ENCODE measurements at regions not wholly inside any gene's neighbourhood (a gene's known extent, or its start where the extent isn't known, plus 50 kb on each side); places are given as distances from the start of the nearest gene placed in this dataset.

DNA sequence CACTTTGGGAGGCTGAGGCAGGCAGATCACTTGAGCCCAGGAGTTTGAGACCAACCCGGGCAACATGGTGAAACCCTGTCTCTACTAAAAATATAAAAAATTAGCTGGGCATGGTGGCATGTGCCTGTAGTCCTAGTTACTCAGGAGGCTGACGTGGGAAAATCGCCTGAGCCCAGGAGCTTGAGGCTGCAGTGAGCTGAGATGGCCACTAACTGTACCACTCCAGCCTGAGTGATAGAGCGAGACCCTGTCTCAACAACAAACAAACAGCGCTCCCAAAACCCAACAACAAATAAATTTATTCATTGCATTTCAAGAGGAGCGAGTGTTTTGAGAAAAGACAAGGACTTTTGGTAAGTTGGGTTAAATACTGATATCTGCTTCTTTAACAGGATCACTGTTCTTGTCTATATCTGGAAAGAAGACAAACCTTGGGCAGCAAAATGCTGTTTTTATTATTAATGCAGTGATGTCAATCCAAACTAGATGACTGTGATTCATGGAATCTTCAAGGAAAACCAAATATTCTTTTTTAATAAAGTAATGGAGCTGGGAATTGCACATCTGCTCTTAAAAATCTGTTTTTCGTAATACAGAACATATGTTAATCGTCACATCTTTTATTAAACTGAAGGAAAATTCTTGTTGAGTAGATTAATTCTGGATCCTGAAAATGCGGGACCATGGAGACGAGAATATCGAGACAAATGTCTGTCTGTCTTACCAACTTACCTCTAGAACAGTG, 90.8 kb upstream of the LIMCH1 start:
- no peak overlapping the region for H3K27ac ChIP-seq (ENCODE audit: low read length)
- intact Hi-C loops (cut with micrococcal nuclease; ENCODE audit: unreplicated experiment): no loop called here
- in situ Hi-C loops (cut with HindIII; ENCODE audit: low pct_unique_long_range_greater_than_20kb, low sequenced_read_pairs): no loop called here
- ATAC-seq (no peak), DNase-seq (ENCODE audit: low read depth, low spot score) (no peak)
- TF ChIP-seq REST (IDR thresholded peaks at IDR 0.05; ENCODE audit: insufficient read depth in 1 of 2, low read depth in 2 of 2, low read length in 1 of 2) (no peak), SIN3A (IDR thresholded peaks at IDR 0.05; ENCODE audit: borderline replicate concordance, insufficient read depth, low read depth, low read length) (no peak), POLR2AphosphoS5 (IDR thresholded peaks at IDR 0.05; ENCODE audit: low read depth, low read length) (no peak), TCF7L2 (IDR thresholded peaks at IDR 0.05; ENCODE audit: low read depth, low read length) (no peak)
- TF ChIP-seq, protein P1, sequence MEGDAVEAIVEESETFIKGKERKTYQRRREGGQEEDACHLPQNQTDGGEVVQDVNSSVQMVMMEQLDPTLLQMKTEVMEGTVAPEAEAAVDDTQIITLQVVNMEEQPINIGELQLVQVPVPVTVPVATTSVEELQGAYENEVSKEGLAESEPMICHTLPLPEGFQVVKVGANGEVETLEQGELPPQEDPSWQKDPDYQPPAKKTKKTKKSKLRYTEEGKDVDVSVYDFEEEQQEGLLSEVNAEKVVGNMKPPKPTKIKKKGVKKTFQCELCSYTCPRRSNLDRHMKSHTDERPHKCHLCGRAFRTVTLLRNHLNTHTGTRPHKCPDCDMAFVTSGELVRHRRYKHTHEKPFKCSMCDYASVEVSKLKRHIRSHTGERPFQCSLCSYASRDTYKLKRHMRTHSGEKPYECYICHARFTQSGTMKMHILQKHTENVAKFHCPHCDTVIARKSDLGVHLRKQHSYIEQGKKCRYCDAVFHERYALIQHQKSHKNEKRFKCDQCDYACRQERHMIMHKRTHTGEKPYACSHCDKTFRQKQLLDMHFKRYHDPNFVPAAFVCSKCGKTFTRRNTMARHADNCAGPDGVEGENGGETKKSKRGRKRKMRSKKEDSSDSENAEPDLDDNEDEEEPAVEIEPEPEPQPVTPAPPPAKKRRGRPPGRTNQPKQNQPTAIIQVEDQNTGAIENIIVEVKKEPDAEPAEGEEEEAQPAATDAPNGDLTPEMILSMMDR (IDR thresholded peaks at IDR 0.05): no peak
- no peaks in the 10 kb centered on the region for H3K36me3 ChIP-seq (ENCODE audit: control insufficient read depth, insufficient read depth, low read length)
- peaks cover 2% of the 10 kb centered on the region; the same call in 1 of the 2 replicates for H3K27me3 ChIP-seq (ENCODE audit: control insufficient read depth, insufficient read depth, low read length)
- CTCF ChIA-PET: no interaction called here
- no peak overlapping the region for H3K4me3 ChIP-seq (ENCODE audit: low read depth in 2 of 2, low read length in 2 of 2)
- no peaks in the 10 kb centered on the region for H3K9me3 ChIP-seq (ENCODE audit: control insufficient read depth, insufficient read depth, low read depth, low read length)
- BruUV-seq (replicated peaks): no TSS peak
- no peaks in the 10 kb centered on the region for H3K4me1 ChIP-seq (ENCODE audit: control insufficient read depth, insufficient read depth, low read length)
- POLR2A ChIA-PET: no interaction called here

DNA sequence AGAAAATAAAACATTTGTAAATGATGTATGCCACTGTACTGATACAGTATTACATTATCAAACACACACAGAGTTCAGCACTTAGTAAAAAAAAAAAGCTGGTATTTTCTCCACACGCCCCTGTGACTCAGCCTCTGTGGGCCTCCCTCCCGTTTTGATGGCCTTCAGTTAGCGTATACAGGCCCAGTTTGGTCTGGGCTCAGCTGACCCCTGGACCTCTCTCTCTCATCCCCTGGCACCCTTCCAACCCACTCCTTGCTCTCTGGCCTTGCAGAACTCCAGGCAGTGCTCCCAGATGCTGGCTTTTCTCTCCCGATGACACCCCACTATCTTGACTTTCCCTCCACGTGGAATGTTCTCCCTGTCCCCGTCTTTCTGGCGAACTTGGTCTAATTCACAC, 89.0 kb upstream of the LIMCH1 start:
- no peaks in the 10 kb centered on the region for H3K9me3 ChIP-seq (ENCODE audit: control insufficient read depth, insufficient read depth, low read depth, low read length)
- H3K27ac ChIP-seq (ENCODE audit: low read length): no peak overlapping the region
- TF ChIP-seq REST (IDR thresholded peaks at IDR 0.05; ENCODE audit: insufficient read depth in 1 of 2, low read depth in 2 of 2, low read length in 1 of 2): no peak
- TF ChIP-seq SIN3A (IDR thresholded peaks at IDR 0.05; ENCODE audit: borderline replicate concordance, insufficient read depth, low read depth, low read length): no peak
- TF ChIP-seq TCF7L2 (IDR thresholded peaks at IDR 0.05; ENCODE audit: low read depth, low read length): no peak
- no peak for TF ChIP-seq POLR2AphosphoS5 (IDR thresholded peaks at IDR 0.05; ENCODE audit: low read depth, low read length)
- TF ChIP-seq, protein P1 (IDR thresholded peaks at IDR 0.05): no peak
- intact Hi-C loops (cut with micrococcal nuclease; ENCODE audit: unreplicated experiment): no loop called here
- ChIA-PET POLR2A (interaction anchor here (0.5 kb wide), 1 partner anchor 21 kb away, joined by 3 read pairs; no protein-coding TSS in a partner anchor), CTCF (no interaction called here)
- in situ Hi-C loops (cut with HindIII; ENCODE audit: low pct_unique_long_range_greater_than_20kb, low sequenced_read_pairs): no loop called here
- BruUV-seq (replicated peaks): no TSS peak
- DNase-seq (ENCODE audit: low read depth, low spot score) (no peak), ATAC-seq (no peak)
- no peaks in the 10 kb centered on the region for H3K36me3 ChIP-seq (ENCODE audit: control insufficient read depth, insufficient read depth, low read length)
- peaks cover 4% of the 10 kb centered on the region; the same call in 1 of the 2 replicates for H3K27me3 ChIP-seq (ENCODE audit: control insufficient read depth, insufficient read depth, low read length)
- no peak overlapping the region for H3K4me3 ChIP-seq (ENCODE audit: low read depth in 2 of 2, low read length in 2 of 2)
- H3K4me1 ChIP-seq (ENCODE audit: control insufficient read depth, insufficient read depth, low read length): no peaks in the 10 kb centered on the region

All from Panc1 (cell line).